Esophagus (tissue), 2 donors: ENCODE measurements at regions not wholly inside any gene's neighbourhood (a gene's known extent, or its start where the extent isn't known, plus 50 kb on each side); places are given as distances from the start of the nearest gene placed in this dataset.

Source experiments
- H3K27ac ChIP-seq, 2 donors: one replicate each; pipeline ENCODE4 v1.5.1; 2013; ENCODE audit warnings: low read depth in 2 of 2, mild to moderate bottlenecking in 2 of 2, inconsistent platforms in 1 of 2, low read length in 1 of 2, moderate library complexity in 1 of 2
- H3K27me3 ChIP-seq, 2 donors: one replicate each; pipeline ENCODE4 v1.6.1; 2013; ENCODE audit warnings: low read length in 2 of 2, control low read depth in 1 of 2, mild to moderate bottlenecking in 1 of 2; ENCODE audit not compliant: insufficient read depth in 2 of 2, control insufficient read depth in 1 of 2
- H3K36me3 ChIP-seq, 2 donors: one replicate each; pipeline ENCODE4 v1.6.1; 2013; ENCODE audit warnings: low read length in 1 of 2; ENCODE audit not compliant: control insufficient read depth in 2 of 2, insufficient read depth in 2 of 2
- H3K4me1 ChIP-seq, 2 donors: one replicate each; pipeline ENCODE4 v1.6.1; 2013; ENCODE audit warnings: low read length in 1 of 2; ENCODE audit not compliant: control insufficient read depth in 2 of 2, insufficient read depth in 2 of 2
- H3K4me3 ChIP-seq, 2 donors: one replicate each; pipeline ENCODE4 v1.5.1; 2013; ENCODE audit warnings: low read length in 2 of 2, mild to moderate bottlenecking in 2 of 2, low read depth in 1 of 2, moderate library complexity in 1 of 2
- H3K9me3 ChIP-seq, 2 donors: one replicate each; pipeline ENCODE4 v1.6.1; 2013; ENCODE audit warnings: mild to moderate bottlenecking in 2 of 2, low read depth in 1 of 2, low read length in 1 of 2, moderate library complexity in 1 of 2; ENCODE audit not compliant: control insufficient read depth in 2 of 2, insufficient read depth in 1 of 2
- WGBS, 2 donors: extraction: QIAGEN DNeasy Blood & Tissue Kit; methylation state at CpG; one replicate each; pipeline ENCODE4 v1.1.7; 2013; 5-methylcytosine and 5-hydroxymethylcytosine counted together
- donor health status: healthy with polysubstance abuse.
- donor health status: Bipolar disorder and iron deficiency.

DNA sequence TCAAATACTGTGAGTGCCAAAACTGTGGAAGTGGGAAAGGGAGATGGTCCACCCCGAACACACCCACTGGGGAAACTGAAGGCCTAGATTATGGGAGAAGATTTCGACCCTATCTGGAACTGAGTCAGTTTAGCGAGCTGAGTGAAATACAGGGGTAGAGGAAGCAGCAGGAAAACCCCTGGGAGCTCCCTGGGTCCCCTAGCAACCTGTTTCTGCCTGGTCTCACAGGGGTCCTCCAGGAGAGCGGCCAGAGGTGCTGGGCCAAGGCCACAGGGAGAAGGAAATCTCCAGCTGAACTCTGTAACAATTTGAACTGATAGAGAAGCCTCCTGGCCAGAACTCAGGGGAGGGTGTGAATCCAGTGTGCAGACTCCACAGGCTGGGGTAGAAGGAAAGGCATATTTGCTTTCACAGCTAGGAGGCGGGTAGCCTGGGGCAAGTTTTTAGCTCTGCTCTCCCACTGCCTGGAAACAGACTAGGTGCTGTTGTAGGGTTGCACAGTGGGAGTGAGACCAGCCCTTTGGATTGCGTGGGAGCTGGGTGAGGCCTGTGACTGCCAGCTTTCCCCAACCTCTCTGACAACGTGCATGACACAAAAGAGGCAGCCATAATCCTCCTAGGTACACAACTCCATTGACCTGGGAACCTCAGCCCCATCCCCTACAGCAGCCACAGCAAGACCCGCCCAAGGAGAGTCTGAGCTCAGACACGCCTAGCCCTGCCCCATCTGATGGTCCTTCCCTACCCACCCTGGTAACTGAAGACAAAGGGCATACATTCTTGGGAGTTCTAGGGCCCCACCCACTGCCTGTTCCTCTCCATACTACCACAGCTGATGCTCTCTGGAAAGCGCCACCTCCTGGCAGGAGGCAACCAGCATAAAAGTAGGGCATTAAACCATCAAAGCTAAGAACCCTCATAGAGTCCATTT lies 78.8 kb upstream of the GPBP1 start:
- Histone ChIP-seq H3K27me3 (no peaks in the 10 kb centered on the region), H3K9me3 (peaks cover 0 to 4% of the 10 kb centered on the region in 2 donors), H3K36me3 (no peaks in the 10 kb centered on the region), H3K4me1 (no peaks in the 10 kb centered on the region), H3K4me3 (no peak overlapping the region), H3K27ac (no peak overlapping the region)
- WGBS, 2 donors = 71 to 73% methylated on average over 10 of the region's 10 CpGs

DNA sequence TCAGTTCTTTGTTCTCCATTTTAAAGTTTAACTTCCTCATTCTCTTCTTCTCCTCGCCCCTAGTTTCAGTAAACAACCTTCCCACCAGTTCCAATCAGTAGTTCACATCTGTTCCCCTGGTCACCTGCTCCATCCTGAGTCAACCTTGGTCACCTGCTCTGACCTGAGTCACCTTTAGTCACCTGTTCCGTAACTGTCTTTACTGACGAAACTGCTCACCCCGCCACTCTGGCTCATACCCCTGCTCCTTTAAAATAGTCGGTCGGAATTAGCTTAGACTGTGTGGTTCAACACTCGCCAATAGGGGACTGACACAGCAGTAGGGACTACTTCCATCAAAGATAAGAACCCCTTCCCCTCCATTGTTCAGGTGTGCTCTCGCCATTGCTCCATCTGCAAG lies 76.3 kb upstream of the GPBP1 start:
- H3K4me1 ChIP-seq = no peaks in the 10 kb centered on the region
- H3K9me3 ChIP-seq = peaks cover 0 to 4% of the 10 kb centered on the region in 2 donors
- 86 to 89% methylated on average over 8 of the region's 8 CpGs for WGBS, 2 donors
- no peak overlapping the region for H3K27ac ChIP-seq
- no peak overlapping the region for H3K4me3 ChIP-seq
- H3K36me3 ChIP-seq = no peaks in the 10 kb centered on the region
- H3K27me3 ChIP-seq = no peaks in the 10 kb centered on the region

DNA sequence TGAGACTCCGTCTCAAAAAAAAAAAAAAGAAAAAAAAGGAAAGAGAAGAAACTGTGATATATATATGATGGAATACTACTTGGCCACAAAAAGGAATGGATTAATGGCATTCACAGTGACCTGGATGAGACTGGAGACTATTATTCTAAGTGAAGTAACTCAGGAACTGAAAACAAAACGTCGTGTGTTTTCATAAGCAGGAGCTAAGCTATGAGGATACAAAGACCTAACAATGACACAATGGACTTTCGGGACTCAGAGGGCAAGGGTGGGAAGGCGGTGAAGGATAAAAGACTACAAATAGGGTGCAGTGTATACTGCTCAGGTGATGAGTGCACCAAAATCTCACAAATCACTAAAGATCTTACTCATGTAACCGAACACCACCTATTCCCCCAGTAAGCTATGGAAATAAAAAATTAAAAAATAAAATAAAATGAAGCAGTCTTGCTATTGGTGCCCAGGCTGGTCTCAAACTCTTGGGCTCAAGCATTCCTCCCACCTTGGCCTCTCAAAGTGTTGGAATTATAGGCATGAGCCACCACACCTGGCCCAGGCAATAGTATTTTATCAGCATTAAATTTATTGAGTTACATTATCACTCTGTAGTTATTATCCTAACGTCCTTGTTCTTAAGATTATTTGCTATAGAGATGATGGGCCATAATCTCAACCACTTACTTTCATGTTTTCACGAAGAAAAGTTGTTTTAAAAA lies 71.5 kb upstream of the GPBP1 start:
- WGBS, 2 donors = 78 to 81% methylated on average over 8 of the region's 8 CpGs
- H3K27ac ChIP-seq = no peak overlapping the region

DNA sequence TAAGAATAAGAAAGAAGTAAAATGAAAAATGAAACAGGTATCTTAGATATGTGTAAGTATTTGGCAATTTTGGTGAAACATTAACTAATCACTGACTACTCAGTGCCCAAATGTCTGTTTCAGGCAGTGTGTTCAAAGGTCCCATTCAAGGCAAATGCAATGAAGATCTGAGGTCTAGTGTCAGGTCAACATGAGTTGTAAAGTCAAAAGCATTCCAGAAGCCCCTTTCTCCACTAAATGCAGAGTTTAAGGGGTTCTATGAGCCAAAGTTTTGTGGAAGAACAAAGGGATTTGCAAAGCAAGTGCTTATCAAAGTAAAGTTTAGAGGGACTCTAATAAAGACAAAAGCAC lies 71.0 kb upstream of the GPBP1 start:
- H3K4me1 ChIP-seq = no peaks in the 10 kb centered on the region
- no peaks in the 10 kb centered on the region for H3K36me3 ChIP-seq
- H3K27ac ChIP-seq = no peak overlapping the region
- no peak overlapping the region for H3K4me3 ChIP-seq
- no peaks in the 10 kb centered on the region for H3K27me3 ChIP-seq
- H3K9me3 ChIP-seq = no peaks in the 10 kb centered on the region

More for the DNA sequence above, 71.5 kb upstream of the GPBP1 start:
- H3K27me3 ChIP-seq = no peaks in the 10 kb centered on the region
- no peaks in the 10 kb centered on the region for H3K36me3 ChIP-seq
- no peak overlapping the region for H3K4me3 ChIP-seq
- H3K9me3 ChIP-seq = peaks cover 0 to 4% of the 10 kb centered on the region in 2 donors
- no peaks in the 10 kb centered on the region for H3K4me1 ChIP-seq

DNA sequence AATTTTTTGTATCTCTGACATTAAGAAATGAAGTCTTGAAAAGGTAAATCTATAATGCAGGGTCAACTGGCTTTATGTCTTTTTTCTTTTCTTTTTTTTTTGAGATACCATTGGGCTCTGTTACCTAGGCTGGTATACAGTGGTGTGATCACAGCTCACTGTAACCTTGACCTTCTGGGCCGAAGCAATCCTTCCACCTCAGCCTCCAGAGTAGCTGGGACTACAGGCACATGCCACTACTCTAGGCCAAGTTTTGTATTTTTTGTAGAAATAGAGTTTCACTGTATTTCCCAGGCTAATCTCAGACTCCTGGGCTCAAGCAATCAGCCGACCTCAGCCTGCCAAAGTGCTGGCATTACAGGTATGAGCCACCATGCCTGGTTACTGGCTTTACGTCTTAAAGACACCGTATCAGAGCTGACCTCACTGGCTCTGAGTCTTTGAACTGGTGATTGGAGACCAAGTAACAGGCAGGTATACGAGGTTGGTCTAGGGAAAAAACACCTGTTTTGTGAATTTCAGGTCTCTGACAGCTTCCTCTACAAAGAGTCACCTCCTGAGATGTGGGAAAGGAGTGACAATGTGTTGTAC lies 70.4 kb upstream of the GPBP1 start:
- no peak overlapping the region for H3K27ac ChIP-seq
- no peaks in the 10 kb centered on the region for H3K4me1 ChIP-seq
- no peaks in the 10 kb centered on the region for H3K9me3 ChIP-seq

DNA sequence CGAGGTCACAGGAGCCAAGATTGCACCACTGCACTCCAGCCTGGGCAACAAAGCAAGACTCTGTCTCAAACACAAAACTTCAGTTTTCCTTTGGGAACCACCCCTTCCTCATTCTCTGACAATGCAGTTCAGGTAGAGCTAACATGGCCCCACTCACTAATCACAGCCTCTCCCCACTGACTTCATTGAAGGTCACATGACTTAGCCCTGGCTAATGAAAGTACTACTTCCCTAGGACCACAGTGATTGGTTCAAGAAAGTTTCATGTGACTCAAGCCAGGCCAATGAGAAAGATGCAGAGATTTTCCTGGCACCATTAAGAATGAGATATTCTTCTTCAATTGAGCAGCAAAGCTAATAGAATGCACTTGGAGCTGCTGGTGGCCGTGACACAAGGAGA lies 67.2 kb upstream of the GPBP1 start:
- Histone ChIP-seq H3K36me3 (no peaks in the 10 kb centered on the region), H3K4me3 (no peak overlapping the region), H3K9me3 (no peaks in the 10 kb centered on the region), H3K27me3 (no peaks in the 10 kb centered on the region), H3K4me1 (no peaks in the 10 kb centered on the region), H3K27ac (no peak overlapping the region)
- WGBS, 2 donors = 96 to 98% methylated on average over 2 of the region's 2 CpGs

More for the DNA sequence above, 70.4 kb upstream of the GPBP1 start:
- H3K36me3 ChIP-seq = no peaks in the 10 kb centered on the region
- no peaks in the 10 kb centered on the region for H3K27me3 ChIP-seq
- WGBS, 2 donors = 81 to 83% methylated on average over 5 of the region's 5 CpGs
- no peak overlapping the region for H3K4me3 ChIP-seq

DNA sequence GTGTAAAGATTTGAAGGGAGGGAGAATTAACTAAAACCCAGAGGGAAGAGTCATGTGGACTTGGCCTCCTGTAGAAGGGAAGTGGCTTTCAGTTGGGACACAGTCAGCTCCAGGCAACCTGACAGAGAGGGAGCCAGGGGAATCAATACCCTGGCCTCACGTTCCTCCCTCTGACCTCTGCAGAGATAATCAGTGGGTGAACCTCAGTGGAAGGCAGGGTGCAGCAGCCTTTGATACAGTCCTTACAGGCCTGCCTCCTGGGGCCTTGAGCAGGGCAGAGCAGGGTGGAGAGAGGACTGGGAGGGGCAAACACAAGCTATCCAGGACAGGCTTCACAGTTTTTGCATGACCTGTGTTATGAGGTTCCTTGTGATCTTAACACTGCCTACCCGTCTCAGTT lies 61.9 kb upstream of the GPBP1 start:
- WGBS, 2 donors = 52% methylated on average over 2 of the region's 2 CpGs
- Histone ChIP-seq H3K4me1 (no peaks in the 10 kb centered on the region), H3K27ac (no peak overlapping the region), H3K36me3 (no peaks in the 10 kb centered on the region), H3K4me3 (no peak overlapping the region), H3K27me3 (no peaks in the 10 kb centered on the region), H3K9me3 (no peaks in the 10 kb centered on the region)

DNA sequence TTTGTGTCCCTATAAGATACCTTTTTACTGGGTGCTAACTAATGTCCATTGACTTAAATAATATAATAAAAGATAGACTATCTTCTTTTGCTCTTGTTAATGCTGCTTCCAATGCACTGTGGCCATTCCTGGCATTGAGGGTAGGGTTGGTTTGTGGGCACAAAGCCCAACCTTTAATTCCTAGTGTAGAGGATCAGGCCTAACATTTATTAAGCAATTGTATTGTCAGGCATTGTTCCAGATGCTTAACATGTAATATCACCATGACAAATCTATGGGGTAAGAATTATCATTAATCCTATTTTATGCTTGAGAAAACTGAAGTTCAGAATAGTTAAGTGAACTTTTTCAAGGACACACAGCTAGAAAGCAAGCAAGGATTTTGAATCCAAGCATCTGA lies 60.4 kb upstream of the GPBP1 start:
- no peak overlapping the region for H3K27ac ChIP-seq
- no peaks in the 10 kb centered on the region for H3K36me3 ChIP-seq
- no peaks in the 10 kb centered on the region for H3K27me3 ChIP-seq
- no peak overlapping the region for H3K4me3 ChIP-seq
- no peaks in the 10 kb centered on the region for H3K9me3 ChIP-seq
- no peaks in the 10 kb centered on the region for H3K4me1 ChIP-seq

DNA sequence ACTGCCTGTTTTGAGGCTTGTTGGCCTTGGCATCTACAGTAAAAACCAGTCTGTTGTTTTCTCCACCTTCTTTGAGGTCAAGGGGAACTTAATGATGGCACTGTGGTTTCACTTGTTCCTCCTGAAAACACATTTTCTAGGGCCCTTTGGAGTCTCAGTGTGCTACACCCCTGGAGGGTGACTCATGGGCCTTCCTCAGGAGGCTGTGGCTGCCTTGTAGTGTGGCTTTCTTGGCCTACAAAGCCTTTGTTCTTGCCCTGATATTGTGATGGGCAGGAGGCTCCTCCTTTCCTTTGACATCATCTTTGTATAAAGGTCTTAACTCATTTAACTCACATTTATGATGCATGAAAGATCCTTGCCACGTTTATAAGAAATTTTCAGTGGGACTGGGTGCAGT lies 56.3 kb upstream of the GPBP1 start:
- Histone ChIP-seq H3K9me3 (no peaks in the 10 kb centered on the region), H3K27me3 (no peaks in the 10 kb centered on the region), H3K36me3 (no peaks in the 10 kb centered on the region), H3K4me1 (no peaks in the 10 kb centered on the region), H3K4me3 (no peak overlapping the region), H3K27ac (no peak overlapping the region)
- 32 to 44% methylated on average over 1 of the region's 1 CpG for WGBS, 2 donors
